GM19240 (cell line): ENCODE measurements at regions not wholly inside any gene's neighbourhood (a gene's known extent, or its start where the extent isn't known, plus 50 kb on each side); places are given as distances from the start of the nearest gene placed in this dataset.

Source experiments
- DNase-seq: peaks from one replicate; pipeline ENCODE4 v3.0.0; 2011; ENCODE audit warnings: low spot score; ENCODE audit not compliant: insufficient read length

DNA sequence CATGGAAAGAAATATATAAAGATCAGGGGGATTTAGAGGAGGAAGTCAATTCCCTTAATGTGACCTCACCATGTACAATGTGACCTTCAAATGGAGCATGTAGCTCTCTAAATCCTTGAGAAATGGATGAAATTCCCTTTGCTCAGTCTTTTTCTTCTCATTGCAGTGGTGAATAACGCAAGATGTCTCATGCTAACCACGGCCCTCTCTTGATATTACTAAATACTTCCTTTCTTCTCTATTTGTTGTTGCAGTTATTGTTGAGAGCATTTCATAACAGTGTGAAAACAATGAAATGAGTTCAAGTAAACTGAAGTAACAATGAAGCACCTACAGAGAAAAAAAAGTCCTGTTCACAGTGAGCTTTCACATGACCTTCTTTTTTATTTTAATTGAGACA lies 55.6 kb downstream of the ZNF281 start:
- no peak for DNase-seq

DNA sequence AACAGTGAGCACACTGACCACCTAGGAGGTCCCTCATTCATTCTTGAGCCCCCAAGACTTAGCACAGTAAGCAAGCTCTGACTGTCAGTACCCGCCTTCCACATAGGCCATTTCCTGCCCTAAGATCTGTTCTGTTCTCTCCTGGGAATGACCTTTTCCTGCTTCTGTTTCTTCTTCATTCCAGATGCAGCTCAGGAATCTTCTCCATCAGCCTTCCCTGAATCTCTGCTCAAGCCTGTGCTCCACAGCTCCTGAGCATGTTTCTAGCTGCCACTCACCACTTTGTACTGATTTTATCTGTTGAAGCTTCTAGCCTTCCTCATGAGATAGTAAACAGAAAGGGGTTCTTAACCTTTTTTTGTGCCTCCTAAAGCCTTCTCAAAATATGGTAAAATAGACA lies 56.6 kb downstream of the ZNF281 start:
- no peak for DNase-seq

DNA sequence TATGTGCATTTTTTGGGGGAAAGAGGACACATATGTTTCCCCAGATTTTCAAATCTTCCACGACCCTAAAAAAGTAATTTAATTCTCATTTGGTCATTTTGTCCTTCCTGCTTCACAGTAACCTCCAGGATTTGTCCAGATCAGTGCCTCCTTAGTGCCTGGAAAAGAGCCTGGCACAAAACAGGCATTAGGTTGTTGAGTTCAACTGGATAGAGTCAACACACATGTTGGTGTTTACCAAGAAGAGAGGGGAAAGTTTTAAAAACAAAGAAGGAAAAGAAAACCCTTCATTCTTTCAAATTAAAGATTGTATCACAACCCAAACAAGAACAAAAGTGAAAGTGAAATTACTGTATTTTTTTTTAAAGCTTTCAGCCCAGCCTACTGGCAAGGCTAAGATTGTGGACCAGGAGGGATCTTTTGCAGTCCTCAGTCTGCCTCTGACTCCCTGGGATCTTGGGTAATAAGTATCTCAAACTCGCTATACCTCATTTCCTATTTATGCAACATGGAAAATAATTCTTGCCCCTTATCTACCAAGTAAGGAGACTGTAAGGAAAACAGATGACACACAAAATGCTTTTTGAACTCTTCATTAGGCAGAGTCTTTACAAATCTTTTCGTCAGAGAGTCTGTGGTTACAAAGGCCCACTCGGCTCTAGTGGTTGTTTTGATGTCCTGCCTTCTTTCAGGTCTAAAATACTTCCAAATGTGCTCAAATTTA lies 57.8 kb downstream of the ZNF281 start:
- DNase-seq, result peak; percentile 20

DNA sequence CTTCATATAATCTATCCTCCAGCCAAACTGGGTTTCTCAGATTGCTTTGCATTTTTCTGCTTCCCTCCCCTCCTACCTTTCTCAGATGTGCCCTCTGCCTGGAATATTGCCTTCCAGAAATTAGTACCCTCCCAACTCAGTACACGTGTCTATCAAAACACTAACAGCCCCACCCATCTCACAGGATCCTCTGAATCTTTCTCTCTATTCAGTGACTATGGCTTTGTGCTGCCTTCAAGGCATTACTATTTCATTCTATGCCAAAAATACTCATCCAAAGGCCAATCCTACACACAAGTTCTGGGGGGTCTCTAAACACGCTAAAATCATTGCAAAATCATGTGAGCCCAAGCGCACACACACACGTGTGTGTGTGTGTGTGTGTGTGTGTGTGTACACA lies 58.4 kb downstream of the ZNF281 start:
- DNase-seq, result no peak

DNA sequence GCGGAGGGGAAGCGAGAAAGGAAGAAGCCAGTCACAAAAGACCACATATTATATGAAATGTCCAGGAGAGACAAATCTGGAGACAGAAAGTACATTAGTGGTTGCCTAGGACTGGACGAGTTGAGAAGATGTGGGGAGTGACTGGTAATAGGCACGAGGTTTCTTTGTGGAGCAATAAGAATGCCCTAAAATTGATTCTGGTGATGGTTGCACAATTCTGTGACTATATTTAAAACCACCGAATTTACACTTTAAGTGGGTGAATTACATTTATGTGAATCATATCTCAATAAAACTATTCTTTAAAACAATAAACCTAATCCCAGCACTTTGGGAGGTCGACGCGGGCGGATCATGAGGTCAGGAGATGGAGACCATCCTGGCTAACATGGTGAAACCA lies 63.1 kb downstream of the ZNF281 start:
- DNase-seq, result no peak

DNA sequence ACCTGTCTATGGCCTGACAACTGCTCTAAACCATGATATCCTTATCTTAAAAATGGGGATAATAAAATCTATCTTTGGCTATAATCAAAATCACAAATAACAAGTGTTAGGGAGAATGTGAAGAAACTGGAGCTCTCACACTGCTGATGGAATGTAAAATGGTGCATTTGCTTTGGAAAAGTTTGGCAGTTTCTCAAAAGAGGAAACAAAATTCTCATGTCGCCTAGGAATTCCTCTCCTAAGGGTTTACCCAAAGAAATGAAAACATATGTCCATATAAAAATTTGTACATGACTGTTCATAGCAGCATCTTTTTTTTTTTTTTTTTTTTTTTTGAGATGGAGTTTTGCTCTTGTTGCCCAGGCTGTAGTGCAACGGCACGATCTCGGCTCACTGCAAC lies 64.3 kb downstream of the ZNF281 start:
- DNase-seq, result no peak

DNA sequence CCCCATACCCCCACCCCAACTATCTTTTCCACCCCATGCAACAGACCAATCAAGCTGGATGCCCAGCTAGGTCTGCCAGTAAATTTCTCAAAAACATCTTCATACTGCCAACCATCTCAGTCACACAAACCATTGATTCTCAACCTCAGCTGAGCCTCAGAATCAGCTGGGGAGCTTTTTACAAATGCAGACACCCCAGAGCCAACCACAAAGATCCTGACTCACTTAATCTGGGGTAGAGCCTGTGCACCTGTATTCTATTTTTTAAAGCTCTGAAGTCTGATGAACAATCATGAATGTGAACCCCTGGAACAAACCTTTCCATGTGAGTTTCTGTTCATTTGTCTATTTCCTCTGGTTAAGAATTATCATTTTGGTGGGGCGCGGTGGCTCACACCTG lies 66.0 kb downstream of the ZNF281 start:
- no peak for DNase-seq

DNA sequence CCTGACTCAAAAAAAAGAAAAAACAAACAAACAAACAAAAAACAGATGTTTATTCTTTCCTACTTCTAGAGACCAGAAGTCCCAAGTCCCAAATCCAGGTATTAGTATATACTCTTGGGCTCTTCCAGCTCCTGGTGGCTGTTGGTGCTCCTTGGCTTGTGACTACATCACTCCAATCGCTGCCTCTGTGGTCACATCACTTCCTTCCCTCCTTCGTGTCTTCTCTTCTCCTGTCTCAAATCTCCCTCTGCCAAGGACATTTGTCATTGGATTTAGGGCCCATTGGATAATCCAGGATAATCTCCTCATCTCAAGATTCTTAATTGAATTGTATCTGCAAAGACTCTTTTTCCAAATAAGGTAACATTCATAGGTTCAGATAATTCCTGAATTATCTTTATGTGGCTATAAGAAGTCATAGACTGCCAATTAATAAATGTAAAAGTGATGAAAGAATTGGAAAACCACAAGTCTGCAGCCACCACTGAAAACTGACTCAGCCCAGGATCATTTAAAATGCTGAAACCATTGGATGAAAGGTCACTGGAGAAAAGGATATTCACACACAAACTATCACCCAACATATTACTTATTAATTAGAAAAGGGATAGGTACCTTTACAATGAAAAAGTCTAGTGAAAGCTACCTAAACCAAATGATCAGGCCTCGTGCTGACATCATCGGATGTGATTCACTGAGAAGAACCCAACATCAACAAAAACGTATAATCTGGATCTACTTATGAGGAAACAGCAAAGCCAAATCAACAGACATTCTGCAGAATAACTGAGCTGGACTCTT lies 67.1 kb downstream of the ZNF281 start:
- DNase-seq, result no peak

DNA sequence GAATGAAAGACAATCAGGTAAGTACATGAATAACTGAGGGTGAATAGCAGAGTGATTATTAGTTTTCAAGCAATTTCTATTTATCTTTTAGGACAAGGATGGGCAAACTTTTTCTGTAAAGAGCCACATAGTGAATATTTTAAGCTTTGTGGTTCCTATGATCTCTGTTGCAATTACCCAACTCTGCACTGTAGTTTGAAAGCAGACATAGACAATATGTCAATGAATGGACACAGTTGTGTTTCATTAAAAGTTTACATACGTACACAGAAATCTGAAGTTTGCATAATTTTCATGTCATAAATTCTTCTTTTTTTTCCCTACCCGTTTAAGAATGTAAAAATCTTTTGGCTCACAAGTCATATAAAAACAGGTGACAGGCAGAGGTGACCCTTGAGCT lies 71.4 kb downstream of the ZNF281 start:
- DNase-seq, result no peak

DNA sequence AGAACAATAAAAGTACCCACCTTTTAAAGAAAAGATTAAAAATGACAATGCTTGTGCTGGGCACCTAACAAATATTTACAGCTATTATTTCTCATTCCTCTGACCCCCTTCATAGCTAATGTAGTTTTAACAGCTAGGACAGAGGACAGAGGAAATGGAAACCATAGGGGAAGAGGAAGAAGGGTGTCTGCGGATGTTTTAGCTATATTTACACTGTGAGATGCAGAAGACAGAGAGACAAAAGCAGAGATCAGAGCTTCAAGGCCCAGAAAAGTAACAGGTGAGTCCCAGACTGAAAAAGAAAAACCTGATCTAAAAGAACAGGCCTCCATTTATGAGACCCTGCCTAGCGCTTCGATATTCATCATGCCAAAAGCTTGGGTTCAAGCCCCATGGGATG lies 72.0 kb downstream of the ZNF281 start:
- DNase-seq, result no peak

DNA sequence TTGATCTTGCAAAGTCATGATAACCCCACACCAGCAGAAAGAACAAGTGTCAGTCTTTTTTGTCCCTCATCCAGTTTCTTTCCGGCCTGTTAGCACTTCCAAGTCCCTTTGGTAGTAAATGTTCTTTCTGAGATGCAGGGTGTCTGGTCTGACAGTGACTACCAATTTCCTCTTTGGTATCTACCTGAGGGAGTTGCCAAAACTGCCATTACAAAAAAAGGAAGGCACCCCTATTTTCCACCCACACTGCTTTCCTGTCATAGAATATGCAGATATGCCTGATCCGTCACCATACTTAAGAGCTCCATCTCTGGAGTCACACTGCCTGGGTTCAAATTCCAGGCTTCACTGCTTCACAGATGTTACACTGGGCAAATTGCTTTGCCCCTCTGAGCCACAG lies 72.4 kb downstream of the ZNF281 start:
- DNase-seq, result no peak

DNA sequence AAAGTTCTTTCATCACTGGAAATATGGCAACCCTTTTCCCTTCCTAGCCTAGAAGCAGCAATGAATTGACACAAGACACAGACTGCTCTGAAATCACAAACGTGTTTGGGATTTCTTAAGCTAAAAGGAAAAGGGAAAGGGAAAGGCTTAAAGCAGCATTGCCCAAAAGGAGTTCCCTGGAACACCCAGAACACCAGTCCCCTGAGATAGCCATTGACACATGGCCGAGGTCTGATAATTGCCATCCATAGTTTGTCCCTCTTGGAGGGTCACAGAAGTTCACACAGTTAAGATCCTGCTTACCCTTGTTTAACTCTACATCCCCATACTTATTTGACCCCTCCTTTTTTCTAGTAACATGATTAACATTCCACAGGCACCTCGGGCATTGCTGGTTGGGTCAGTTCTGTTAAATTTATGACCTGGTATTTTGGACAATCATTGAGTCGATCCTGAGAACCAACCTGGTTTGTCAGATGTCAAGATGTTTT lies 72.9 kb downstream of the ZNF281 start:
- no peak for DNase-seq

DNA sequence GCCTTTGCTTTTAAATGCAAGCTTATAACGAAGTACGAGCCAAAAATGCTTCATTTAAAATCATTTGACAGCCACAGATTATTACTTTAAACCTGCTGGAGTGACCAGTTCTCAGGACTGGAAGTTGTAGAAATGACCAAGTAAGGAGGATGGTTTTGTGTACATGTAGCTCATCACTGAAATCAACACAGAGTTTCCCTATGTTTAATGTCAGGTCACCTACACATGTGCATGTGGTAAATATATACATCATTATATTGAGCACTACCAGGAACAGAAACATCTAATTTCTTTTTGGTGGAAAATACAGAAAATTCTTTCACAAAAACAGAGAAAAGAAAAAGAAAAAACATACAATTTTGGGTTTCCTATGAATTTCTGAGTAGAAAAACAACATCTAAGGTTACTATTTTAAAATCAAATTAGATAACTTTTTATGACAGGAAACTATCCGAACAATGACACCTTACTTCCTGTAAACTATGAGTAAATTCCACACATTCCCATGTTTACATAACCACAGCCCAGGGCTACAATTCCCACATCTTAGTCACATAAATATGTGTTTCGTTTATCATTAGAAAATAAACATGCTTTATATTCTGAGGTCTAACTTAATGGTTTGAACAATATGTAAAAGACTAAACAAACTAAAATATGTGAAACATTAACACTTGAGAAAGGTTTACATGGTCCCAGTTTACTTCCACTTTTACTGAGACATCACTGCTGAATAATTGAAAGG lies 73.6 kb downstream of the ZNF281 start:
- no peak for DNase-seq

DNA sequence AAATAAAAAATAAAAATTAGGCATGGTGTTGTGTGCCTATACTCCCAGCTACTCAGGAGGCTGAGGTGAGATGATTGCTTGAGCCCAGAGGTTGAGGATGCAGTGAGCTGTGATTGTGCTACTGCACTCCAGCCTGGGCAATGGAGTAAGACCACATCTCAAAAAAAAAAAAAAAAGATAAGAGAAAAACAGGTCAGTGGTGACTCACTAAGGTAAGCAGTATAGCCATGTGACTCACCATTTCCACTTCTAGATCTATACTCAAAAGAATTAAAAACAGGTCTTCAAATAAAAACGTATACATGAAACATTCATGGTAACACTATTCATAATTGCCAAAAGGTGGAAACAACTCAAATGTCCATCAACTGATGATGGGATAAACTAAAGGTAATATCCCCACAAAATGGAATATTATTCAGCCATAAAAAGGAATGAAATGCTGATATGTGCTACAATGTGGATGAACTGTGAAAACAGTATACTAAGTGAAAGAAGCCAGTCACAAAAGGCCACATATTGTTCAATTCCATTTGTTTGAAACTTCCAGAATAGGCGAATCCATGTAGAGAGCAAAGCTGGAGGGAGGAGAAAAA lies 75.1 kb downstream of the ZNF281 start:
- no peak for DNase-seq

DNA sequence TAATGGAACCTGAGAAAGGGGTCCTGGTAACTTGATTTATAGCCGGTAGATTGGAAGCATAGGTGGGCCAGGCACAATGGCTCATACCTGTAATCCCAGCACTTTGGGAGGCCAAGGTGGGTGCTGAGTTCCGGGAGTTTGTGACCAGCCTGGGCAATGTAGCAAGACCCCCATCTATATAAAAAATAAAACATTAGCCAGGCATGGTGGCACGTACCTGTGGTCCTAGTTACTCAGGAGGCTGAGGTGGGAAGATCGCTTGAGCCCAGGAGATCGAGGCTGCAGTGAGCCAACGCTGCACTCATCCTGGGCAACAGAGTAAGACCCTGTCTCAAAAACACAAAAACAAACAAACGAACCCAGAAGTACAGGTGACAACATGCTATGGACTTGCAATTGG lies 76.5 kb downstream of the ZNF281 start:
- DNase-seq, result no peak

DNA sequence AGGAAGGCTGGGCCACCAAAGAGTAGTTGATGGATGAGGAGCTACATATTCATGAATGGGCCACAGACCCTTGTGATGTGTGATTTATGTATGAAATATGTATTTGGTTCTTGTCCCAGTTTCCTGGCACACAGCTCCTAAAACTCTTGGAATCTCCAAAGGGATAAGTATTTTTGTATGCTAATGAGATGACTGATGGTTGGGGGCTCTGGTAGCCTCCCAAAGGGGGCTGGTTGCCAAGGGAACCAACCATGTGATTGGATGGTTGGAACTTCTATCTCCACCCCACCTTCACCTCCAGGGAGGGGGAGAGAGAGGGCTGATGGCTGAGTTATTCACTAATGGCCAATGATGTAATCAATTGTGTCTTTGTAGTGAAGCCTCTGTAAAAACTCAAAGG lies 77.1 kb downstream of the ZNF281 start:
- DNase-seq, result no peak

DNA sequence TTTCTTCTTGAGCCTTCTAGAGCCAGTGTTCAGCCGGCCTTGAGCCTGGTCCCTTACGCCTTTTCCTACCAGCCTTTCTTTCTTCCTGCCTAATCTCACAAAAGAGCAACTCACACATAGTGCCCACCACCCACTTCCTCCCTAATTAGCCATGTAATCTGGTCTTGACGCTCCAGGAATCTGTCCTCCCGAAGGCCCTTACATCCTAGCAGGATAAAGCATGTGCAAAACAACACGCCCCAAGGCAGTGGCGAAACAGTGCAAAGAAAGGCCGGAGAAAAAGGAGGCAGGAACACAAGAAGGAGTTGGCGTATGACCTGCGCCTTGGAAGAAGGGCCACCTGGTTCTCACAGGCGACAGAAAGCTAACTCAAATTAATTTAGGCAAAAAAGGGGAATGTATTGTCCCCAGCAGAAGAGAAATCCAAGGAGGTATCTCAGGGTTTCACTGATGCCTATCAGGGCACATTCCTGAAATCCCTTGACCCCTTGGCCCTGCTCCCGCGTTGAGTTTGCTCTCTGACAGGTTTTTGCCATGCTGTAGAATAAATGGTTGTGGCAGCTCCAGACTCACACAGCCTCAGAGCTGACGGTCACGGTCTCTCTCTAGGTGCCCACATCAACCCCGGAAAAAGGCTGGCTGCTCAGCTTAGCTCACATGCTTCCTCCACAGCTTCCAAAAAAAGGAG lies 79.0 kb downstream of the ZNF281 start:
- DNase-seq, result no peak

DNA sequence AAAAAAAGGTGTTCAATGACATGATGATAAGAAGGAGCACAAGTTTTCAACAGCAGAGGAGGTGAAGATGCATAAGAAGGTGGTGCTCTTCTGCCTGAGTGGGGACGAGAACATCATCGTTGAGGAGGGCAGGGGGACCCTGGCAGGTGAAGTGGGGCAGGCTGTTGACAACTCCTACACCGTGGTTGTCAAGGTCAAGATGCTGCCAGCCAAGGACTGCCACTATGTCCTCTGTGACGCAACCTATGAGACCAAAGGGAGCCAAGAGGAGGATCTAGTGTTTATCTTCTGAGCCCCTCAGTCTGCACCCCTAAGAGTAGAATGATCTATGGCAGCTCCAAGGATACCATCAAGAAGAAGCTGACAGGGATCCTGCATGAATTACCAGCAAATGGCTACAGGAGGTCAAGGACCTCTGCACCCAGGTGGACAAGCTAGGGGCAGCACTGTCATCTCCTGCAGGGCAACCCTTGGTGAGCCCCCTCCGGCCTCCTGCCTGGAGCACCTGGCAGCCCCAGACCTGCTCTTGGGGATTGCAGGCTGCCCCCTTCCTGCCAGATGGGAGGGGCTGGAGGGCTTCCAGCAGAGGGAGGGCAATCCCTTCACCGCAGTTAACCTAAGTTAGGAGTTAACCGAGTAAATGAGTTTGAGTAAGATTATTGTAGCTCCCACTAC lies 80.5 kb downstream of the ZNF281 start:
- DNase-seq, result no peak

DNA sequence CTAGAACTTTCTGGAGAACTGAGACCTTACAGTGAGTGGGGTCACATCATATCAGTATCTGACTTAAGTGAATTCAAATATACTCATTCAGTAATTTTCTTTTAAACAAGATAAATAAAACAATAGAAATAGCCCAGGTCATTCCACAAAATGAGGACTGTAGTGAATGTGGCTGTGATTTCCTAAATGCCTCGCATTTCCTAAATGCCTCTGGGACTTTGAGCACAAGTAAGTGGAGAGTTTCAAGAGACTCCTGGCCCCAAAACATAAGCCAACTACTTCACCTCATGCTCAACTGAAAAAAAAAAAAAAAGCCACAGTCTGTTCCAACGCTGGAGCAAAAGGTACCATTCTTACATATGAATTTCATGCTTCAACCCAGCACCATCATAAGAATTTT lies 81.5 kb downstream of the ZNF281 start:
- no peak for DNase-seq

DNA sequence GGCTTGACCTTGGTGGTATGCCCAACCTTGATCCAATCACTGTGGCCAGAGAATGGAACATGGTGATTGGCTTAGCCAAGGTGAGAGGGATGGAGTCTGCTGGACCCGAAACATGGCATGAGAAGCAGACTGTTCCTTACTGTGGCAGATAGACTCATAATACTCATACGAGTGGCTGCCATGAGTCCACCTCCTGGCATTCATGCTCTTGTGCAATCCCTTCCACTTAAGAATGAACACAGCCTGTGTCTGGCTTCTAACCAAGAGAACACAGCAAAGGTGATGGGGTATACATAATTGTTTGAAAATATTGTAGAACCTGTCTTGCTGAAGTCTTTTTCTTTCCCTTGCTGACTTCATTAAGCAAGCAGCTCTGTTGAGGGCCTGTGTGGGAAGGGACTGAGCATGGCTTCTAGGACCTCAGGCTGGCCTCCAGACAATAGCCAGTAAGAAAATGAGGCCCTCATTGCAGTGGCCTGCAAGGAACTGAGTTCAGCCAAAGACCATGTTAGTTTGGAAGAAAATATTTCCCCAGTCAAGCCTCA lies 85.9 kb downstream of the ZNF281 start:
- no peak for DNase-seq
